Dendritic cell treated with granulocyte-macrophage colony-stimulating factor and Interleukin-4, amounts not matched to agents 40 ng/mL and 50 ng/mL, for 4 days (primary cell): ENCODE measurements at regions not wholly inside any gene's neighbourhood (a gene's known extent, or its start where the extent isn't known, plus 50 kb on each side); places are given as distances from the start of the nearest gene placed in this dataset.

ENCODE experiments used
- H3K27ac Mint-ChIP-seq: one replicate; pipeline ENCODE4 v1.8.0; 2022; ENCODE audit warnings: mild to moderate bottlenecking, mixed read lengths
- H3K27me3 Mint-ChIP-seq: one replicate; pipeline ENCODE4 v1.8.0; 2022; ENCODE audit warnings: mild to moderate bottlenecking, mixed read lengths
- H3K36me3 Mint-ChIP-seq: one replicate; pipeline ENCODE4 v1.8.0; 2022; ENCODE audit warnings: low read depth, mixed read lengths
- H3K4me1 Mint-ChIP-seq: one replicate; pipeline ENCODE4 v1.8.0; 2022; ENCODE audit warnings: low read depth, mixed read lengths
- H3K4me3 Mint-ChIP-seq: one replicate; pipeline ENCODE4 v1.8.0; 2022; ENCODE audit warnings: mild to moderate bottlenecking, moderate library complexity, mixed read lengths
- H3K9me3 Mint-ChIP-seq: one replicate; pipeline ENCODE4 v1.8.0; 2022; ENCODE audit warnings: mixed read lengths
- intact Hi-C: fragments of 100-400 bp; cut with micrococcal nuclease; formaldehyde crosslinking; loops from one replicate; pipeline ENCODE4 v1.15.0; 2022

GRCh38 chr17:77484111-77484510 is 343.3 kb downstream of the SEC14L1 start:
- no peaks in the 10 kb centered on the region for H3K9me3 Mint-ChIP-seq

GRCh38 chr17:77485089-77485833 is 344.5 kb downstream of the SEC14L1 start:
- H3K9me3 Mint-ChIP-seq, result no peaks in the 10 kb centered on the region
- peaks cover 7% of the 10 kb centered on the region for H3K4me1 Mint-ChIP-seq
- H3K4me3 Mint-ChIP-seq, result no peak overlapping the region
- no peaks in the 10 kb centered on the region for H3K27me3 Mint-ChIP-seq
- intact Hi-C loops, result no loop called here
- H3K27ac Mint-ChIP-seq, result no peak overlapping the region
- H3K36me3 Mint-ChIP-seq, result no peaks in the 10 kb centered on the region

More at GRCh38 chr17:77484111-77484510, 343.3 kb downstream of the SEC14L1 start:
- Mint-ChIP-seq H3K27ac (no peak overlapping the region), H3K27me3 (no peaks in the 10 kb centered on the region), H3K4me3 (no peak overlapping the region), H3K4me1 (peaks cover 18% of the 10 kb centered on the region), H3K36me3 (no peaks in the 10 kb centered on the region)
- intact Hi-C loops, result no loop called here

GRCh38 chr17:77487211-77487629 is 346.5 kb downstream of the SEC14L1 start:
- Mint-ChIP-seq H3K4me3 (no peak overlapping the region), H3K4me1 (peaks cover 11% of the 10 kb centered on the region), H3K27ac (no peak overlapping the region), H3K9me3 (no peaks in the 10 kb centered on the region), H3K36me3 (no peaks in the 10 kb centered on the region), H3K27me3 (no peaks in the 10 kb centered on the region)
- intact Hi-C loops, result no loop called here

GRCh38 chr17:77487677-77488530 is 347.1 kb downstream of the SEC14L1 start:
- no peaks in the 10 kb centered on the region for H3K36me3 Mint-ChIP-seq
- H3K4me1 Mint-ChIP-seq, result peaks cover 18% of the 10 kb centered on the region
- H3K27ac Mint-ChIP-seq, result no peak overlapping the region

GRCh38 chr17:77488531-77489238 is 347.9 kb downstream of the SEC14L1 start:
- no peaks in the 10 kb centered on the region for H3K36me3 Mint-ChIP-seq
- intact Hi-C loops, result no loop called here
- no peaks in the 10 kb centered on the region for H3K27me3 Mint-ChIP-seq
- H3K4me3 Mint-ChIP-seq, result no peak overlapping the region
- H3K9me3 Mint-ChIP-seq, result no peaks in the 10 kb centered on the region
- H3K4me1 Mint-ChIP-seq, result peaks cover 25% of the 10 kb centered on the region
- no peak overlapping the region for H3K27ac Mint-ChIP-seq

More at GRCh38 chr17:77487677-77488530, 347.1 kb downstream of the SEC14L1 start:
- Mint-ChIP-seq H3K27me3 (no peaks in the 10 kb centered on the region), H3K9me3 (no peaks in the 10 kb centered on the region), H3K4me3 (no peak overlapping the region)
- intact Hi-C loops, result no loop called here

GRCh38 chr17:77489239-77489892 is 348.6 kb downstream of the SEC14L1 start:
- no peak overlapping the region for H3K4me3 Mint-ChIP-seq
- no peaks in the 10 kb centered on the region for H3K36me3 Mint-ChIP-seq
- no peaks in the 10 kb centered on the region for H3K27me3 Mint-ChIP-seq
- H3K4me1 Mint-ChIP-seq, result peaks cover 32% of the 10 kb centered on the region
- H3K9me3 Mint-ChIP-seq, result no peaks in the 10 kb centered on the region
- intact Hi-C loops, result no loop called here
- no peak overlapping the region for H3K27ac Mint-ChIP-seq

GRCh38 chr17:77489893-77490255 is 349.1 kb downstream of the SEC14L1 start:
- H3K4me3 Mint-ChIP-seq, result no peak overlapping the region
- H3K27me3 Mint-ChIP-seq, result no peaks in the 10 kb centered on the region
- intact Hi-C loops, result no loop called here
- peaks cover 37% of the 10 kb centered on the region for H3K4me1 Mint-ChIP-seq
- H3K9me3 Mint-ChIP-seq, result no peaks in the 10 kb centered on the region
- H3K27ac Mint-ChIP-seq, result no peak overlapping the region
- H3K36me3 Mint-ChIP-seq, result no peaks in the 10 kb centered on the region

- H3K27me3 Mint-ChIP-seq, result no peaks in the 10 kb centered on the region
- no peaks in the 10 kb centered on the region for H3K36me3 Mint-ChIP-seq
- no peaks in the 10 kb centered on the region for H3K9me3 Mint-ChIP-seq
- intact Hi-C loops, result no loop called here
- H3K4me3 Mint-ChIP-seq, result no peak overlapping the region
- H3K4me1 Mint-ChIP-seq, result peaks cover 41% of the 10 kb centered on the region
- no peak overlapping the region for H3K27ac Mint-ChIP-seq
These were observed 349.8 kb downstream of the SEC14L1 start for GRCh38 chr17:77490361-77491183.

- Mint-ChIP-seq H3K36me3 (no peaks in the 10 kb centered on the region), H3K27me3 (no peaks in the 10 kb centered on the region), H3K4me3 (no peak overlapping the region), H3K27ac (peak overlapping the region; percentile 8), H3K9me3 (no peaks in the 10 kb centered on the region), H3K4me1 (peaks cover 35% of the 10 kb centered on the region)
- intact Hi-C loops, result no loop called here
These were observed 351.2 kb downstream of the SEC14L1 start for GRCh38 chr17:77491921-77492445.

- no peak overlapping the region for H3K4me3 Mint-ChIP-seq
- peaks cover 35% of the 10 kb centered on the region for H3K4me1 Mint-ChIP-seq
- H3K27me3 Mint-ChIP-seq, result no peaks in the 10 kb centered on the region
- peak overlapping the region; percentile 64 for H3K27ac Mint-ChIP-seq
- H3K9me3 Mint-ChIP-seq, result no peaks in the 10 kb centered on the region
- intact Hi-C loops, result no loop called here
- no peaks in the 10 kb centered on the region for H3K36me3 Mint-ChIP-seq
These were observed 351.9 kb downstream of the SEC14L1 start for GRCh38 chr17:77492446-77493237.

GRCh38 chr17:77493238-77493820 is 352.6 kb downstream of the SEC14L1 start:
- Mint-ChIP-seq H3K36me3 (no peaks in the 10 kb centered on the region), H3K27ac (peak overlapping the region; percentile 64), H3K4me3 (no peak overlapping the region), H3K9me3 (no peaks in the 10 kb centered on the region), H3K4me1 (peaks cover 35% of the 10 kb centered on the region), H3K27me3 (no peaks in the 10 kb centered on the region)
- intact Hi-C loops, result no loop called here
